Stimulated activated CD8-positive, alpha-beta memory T cell treated with anti-CD3 and anti-CD28 coated beads, Interleukin-12 subunit alpha, Interleukin-12 subunit beta, amount 100 ng/mL, for 1 hour (primary cell): ENCODE measurements at regions not wholly inside any gene's neighbourhood (a gene's known extent, or its start where the extent isn't known, plus 50 kb on each side); places are given as distances from the start of the nearest gene placed in this dataset.

Experiments used
- DNase-seq: peaks from one replicate; pipeline ENCODE4 v3.0.0-alpha.2; 2020; ENCODE audit warnings: low read depth

DNA sequence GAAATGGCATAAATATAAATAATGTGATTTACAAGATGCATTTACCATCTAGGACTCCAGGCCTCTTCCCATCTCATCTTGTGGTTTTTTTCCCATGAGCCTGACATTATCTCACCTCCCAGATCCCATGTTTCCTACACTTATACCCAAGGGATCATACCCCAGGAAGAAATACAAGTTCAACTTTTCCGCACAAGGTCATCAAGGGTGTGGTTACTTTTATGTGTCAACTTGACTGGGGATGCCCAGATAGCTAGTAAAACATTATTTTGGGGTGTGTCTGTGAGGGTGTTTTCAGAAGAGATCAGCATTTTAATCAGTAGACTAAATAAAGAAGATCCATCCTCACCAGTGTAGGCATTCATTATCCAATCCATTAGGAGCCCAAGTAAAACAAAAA, 176.3 kb upstream of the TNFAIP3 start:
- no peak for DNase-seq

DNA sequence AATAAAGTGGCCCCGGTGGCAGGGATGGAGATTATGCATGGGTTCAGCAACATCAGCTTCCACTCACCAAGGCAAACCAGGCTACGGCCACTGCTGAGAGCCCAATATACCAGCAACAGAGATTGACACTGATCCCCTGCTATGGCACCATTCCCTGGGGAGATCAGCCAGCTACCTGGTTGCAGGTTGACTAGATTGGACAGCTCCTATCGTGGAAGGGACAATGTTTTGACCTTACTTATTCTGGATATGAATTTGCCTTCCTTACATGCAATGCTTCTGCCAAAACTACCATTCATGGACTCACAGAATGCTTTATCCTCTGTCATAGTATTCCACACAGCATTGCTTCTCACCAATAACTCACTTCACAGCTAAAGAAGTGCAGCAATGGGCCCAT, 174.8 kb upstream of the TNFAIP3 start:
- DNase-seq, result no peak

- no peak for DNase-seq
Measured at GRCh38 chr6:137692806-137693205, 174.3 kb upstream of the TNFAIP3 start.

DNA sequence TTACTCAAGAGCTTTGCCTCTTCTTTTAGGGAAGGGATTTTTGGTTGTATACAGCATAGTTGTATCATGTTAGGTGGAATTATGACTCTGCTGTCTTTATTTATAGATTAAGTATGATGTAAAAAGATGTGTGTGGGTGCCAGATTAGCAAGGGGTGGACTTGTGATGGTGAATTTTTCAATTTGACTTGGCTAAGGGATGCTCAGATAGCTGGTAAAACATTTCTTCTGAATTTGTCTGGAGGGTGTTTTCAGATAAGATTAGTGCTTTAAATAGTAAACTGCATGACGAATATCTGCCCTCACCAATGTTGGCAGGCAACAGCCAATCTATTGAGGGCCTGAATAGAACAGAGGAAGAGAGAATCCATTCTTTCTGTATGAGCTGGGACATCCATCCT, 173.3 kb upstream of the TNFAIP3 start:
- DNase-seq, result no peak

DNA sequence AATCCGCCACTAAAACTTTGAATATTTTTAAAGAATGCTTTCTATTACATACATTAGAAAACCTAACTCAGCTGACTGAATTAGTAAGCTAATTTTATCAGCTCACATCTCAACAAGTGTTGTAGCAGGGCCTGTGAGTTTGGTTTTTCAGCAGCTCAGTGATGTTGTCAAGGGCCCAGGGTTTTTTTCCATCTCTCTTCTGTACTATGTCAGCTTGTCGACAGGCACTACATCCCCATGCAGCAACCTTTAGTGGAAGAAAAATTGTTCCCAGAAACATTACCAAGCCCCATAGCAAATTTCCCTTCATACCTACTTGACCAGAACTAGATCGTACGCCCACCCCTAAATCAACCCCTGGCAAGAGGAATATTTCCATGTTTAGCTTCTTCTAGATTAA, 170.3 kb upstream of the TNFAIP3 start:
- no peak for DNase-seq

GRCh38 chr6:137697267-137697938, 169.7 kb upstream of the TNFAIP3 start:
- no peak for DNase-seq

- DNase-seq, result no peak
Measured at GRCh38 chr6:137698636-137699030, 168.4 kb upstream of the TNFAIP3 start.

GRCh38 chr6:137699031-137699683, 167.9 kb upstream of the TNFAIP3 start:
- DNase-seq, result no peak

DNA sequence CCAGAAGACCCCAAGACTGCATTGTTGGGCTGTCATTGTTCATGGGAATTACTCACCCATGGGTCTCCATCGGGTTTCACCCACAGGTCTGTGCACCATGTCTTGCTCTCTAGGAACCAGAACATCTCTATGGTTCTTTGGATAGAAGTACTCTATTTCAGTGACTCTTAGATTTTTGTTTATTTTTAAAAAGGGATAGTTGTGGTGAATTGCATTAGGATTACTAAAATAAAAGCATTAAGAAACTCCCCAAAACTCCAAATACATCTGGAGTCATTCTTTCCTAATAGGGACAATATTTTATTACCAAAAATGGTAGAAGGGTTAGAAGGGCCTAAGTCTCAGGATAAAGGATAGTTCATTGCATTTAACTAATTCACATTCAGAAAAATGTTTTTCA, 166.9 kb upstream of the TNFAIP3 start:
- DNase-seq, result no peak

GRCh38 chr6:137700751-137701477, 166.1 kb upstream of the TNFAIP3 start:
- no peak for DNase-seq

GRCh38 chr6:137701942-137702341, 165.1 kb upstream of the TNFAIP3 start:
- no peak for DNase-seq

- DNase-seq, result no peak
Measured at GRCh38 chr6:137702791-137703424, 164.2 kb upstream of the TNFAIP3 start.

DNA sequence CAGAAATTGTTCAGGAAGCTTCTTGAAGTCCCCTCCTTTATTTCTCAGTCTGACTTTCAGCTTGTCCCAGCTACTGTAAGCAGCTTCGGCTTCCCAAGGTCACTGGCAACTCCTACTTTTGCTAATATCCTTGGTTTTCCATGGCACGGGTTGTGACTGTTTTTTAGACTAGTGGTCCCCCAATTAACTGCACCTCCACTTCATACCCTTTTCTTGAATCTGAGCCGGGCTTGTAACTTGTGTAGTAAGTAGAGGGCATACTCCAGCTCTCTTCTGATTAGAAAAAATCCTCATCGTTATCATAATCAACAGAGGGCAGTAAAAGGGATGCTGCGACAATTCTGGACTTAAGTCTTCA, 162.3 kb upstream of the TNFAIP3 start:
- no peak for DNase-seq

- DNase-seq, result peak; percentile 56
Measured at GRCh38 chr6:137705160-137706082, 161.6 kb upstream of the TNFAIP3 start.

GRCh38 chr6:137706083-137706750, 160.8 kb upstream of the TNFAIP3 start:
- DNase-seq, result no peak

GRCh38 chr6:137707038-137707589, 159.9 kb upstream of the TNFAIP3 start:
- DNase-seq, result no peak

DNA sequence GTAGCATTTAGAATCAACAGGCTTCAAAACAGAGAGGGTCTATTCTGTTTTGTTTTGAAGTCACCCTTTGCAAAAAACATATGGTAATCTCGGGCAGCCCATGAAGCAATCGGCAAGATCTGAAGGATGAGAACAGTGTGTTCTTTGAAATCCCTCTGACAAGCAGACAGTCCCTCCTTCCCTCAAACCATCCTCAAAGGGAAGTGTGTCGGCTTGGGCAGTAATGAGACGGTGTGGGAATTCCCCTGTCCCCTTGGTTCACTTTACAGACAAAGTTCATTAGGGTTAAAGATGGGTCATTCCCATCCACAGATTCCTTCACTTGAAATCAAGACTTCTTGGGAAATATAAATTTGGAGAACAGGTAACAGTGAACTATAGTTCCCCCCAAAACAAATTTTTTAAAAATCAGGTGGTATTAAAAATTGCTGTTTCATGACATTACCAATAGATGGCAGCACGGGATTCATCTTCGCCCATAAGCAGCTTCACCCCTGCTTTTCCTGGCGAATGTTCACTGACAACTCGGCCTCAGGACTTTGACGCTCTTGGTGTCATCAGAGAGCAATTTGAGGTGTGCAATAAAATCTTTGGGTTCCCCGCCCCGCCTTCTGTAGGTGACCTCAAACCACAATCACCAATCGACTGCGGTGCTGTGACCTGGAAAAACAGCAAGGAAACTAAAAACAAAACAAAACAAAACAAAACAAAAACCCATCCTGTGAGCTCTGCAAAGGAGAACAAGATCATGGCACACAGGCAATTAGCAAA, 159.3 kb upstream of the TNFAIP3 start:
- peak; percentile 72 for DNase-seq

DNA sequence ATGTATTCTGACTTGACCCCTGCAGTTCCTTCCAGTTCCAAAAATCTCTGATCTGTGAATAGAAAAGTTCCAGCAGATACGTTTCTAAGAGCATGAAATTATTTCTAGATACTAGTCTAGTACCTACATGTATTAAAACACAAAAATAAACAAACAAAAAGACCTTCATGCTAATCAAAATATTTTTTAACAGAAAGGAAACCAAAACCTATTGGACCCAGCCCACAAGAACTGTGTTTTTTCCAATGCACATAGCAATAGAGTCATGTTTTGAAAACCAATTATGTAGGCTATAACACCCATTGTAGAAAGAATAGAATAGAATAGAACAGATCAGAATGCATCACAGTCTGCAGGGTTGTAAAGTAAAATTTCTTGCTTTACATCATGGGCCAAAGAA, 158.6 kb upstream of the TNFAIP3 start:
- DNase-seq, result no peak

DNA sequence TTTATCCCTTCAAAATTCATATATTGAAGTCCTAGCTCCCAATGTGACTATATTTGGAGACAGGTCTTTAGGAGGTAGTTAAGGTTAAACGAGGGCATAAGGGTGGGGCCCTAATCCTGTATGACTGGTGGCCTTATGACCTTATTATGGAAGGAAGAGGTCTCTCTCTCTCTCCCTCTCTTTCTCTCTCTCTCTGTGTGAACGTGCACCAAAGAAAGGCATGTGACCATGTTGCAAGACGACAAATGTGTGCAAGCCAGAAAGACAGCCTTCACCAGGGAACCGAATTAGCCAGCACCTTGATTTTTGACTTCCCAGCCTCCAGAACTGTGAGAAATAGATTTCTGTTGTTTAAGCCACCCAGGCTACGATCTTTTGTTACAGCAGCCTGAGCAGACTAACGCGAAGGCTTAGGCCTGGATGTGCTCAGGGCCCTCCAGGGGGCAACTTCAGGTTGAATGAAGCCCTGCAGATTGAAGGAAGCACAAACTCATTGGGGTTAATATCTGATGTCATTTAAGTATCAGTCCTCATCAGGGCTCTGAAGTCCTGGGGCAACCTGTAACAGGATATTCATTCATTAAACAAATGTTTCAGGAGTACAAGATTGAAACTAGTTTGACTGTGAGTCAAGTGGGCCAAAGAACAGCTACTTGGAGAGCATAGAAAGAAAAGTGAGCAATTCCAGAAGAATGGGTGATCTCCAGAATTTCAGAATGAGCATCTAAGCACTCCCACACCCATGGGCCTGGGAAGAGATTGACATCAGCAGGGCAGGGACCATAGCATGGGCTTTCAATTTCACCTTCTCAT, 157.4 kb upstream of the TNFAIP3 start:
- DNase-seq, result no peak
